ENCODE measurements at regions not wholly inside any gene's neighbourhood (a gene's known extent, or its start where the extent isn't known, plus 50 kb on each side); places are given as distances from the start of the nearest gene placed in this dataset.
"Not testable (repeated sequence)": the region's sequence is repeated elsewhere in the genome, so short reads cannot be mapped to it uniquely, and the experiment has no call there.

DNA sequence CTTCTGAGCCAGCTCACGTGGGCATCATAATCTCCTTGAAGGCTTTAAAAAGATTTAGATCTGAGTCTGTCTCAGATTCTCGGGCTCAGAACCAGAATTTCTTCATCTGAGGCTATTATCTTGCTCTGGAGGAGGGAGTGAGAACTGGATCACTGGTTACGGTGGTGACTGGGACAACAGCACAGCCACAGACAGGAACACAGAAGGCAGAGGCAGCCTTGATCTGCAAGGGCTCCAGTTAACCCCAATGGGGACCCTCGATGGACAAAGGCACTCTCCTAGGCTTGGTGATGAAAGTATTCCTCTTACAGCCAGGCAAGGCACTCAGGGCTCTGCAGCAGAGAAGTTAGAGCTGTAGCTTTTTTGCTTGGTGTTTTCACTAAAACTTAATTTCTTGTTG, 87.7 kb upstream of the POTEM start:
- in situ Hi-C loops (cut with HindIII; ENCODE audit: low pct_unique_long_range_greater_than_20kb, low sequenced_read_pairs); H3K36me3 ChIP-seq (ENCODE audit: control insufficient read depth, insufficient read depth, low read length); H3K9me3 ChIP-seq (ENCODE audit: control insufficient read depth, insufficient read depth, low read depth, low read length); H3K4me1 ChIP-seq (ENCODE audit: control insufficient read depth, insufficient read depth, low read length); intact Hi-C loops (cut with micrococcal nuclease; ENCODE audit: unreplicated experiment); H3K27ac ChIP-seq (ENCODE audit: low read length); H3K27me3 ChIP-seq (ENCODE audit: control insufficient read depth, insufficient read depth, low read length); H3K4me3 ChIP-seq (ENCODE audit: low read depth in 2 of 2, low read length in 2 of 2); DNase-seq (ENCODE audit: low read depth, low spot score); POLR2A ChIA-PET; CTCF ChIA-PET; BruUV-seq (replicated peaks): not testable (repeated sequence)
- peak; percentile 66; the same call in 1 of the 2 replicates for ATAC-seq

DNA sequence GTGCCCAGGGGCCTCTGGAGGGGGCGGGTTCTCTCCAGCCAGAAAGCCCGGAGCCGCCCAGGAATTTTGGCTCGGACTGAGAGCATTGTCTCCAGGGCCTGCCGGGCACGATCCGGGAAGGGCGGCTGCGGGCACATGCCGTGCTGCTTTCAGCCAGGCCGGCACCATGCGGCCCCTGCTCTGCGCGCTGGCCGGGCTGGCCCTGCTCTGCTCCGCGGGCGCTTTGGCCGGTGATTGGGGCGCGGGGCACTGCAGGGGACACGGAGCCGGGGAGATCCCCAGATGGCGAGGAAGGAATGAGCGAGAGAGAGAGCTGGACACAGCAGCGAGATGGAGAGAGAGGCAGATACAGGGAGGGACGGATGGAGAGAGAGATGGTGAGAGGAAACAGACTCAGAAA, 86.7 kb upstream of the POTEM start:
- 0 out of 2 replicates have a peak, but pooled peaks have one; percentile 24 for ATAC-seq
- in situ Hi-C loops (cut with HindIII; ENCODE audit: low pct_unique_long_range_greater_than_20kb, low sequenced_read_pairs); DNase-seq (ENCODE audit: low read depth, low spot score); BruUV-seq (replicated peaks); CTCF ChIA-PET; H3K27me3 ChIP-seq (ENCODE audit: control insufficient read depth, insufficient read depth, low read length); H3K4me1 ChIP-seq (ENCODE audit: control insufficient read depth, insufficient read depth, low read length); POLR2A ChIA-PET; H3K9me3 ChIP-seq (ENCODE audit: control insufficient read depth, insufficient read depth, low read depth, low read length); H3K4me3 ChIP-seq (ENCODE audit: low read depth in 2 of 2, low read length in 2 of 2); H3K36me3 ChIP-seq (ENCODE audit: control insufficient read depth, insufficient read depth, low read length); H3K27ac ChIP-seq (ENCODE audit: low read length); intact Hi-C loops (cut with micrococcal nuclease; ENCODE audit: unreplicated experiment): not testable (repeated sequence)

DNA sequence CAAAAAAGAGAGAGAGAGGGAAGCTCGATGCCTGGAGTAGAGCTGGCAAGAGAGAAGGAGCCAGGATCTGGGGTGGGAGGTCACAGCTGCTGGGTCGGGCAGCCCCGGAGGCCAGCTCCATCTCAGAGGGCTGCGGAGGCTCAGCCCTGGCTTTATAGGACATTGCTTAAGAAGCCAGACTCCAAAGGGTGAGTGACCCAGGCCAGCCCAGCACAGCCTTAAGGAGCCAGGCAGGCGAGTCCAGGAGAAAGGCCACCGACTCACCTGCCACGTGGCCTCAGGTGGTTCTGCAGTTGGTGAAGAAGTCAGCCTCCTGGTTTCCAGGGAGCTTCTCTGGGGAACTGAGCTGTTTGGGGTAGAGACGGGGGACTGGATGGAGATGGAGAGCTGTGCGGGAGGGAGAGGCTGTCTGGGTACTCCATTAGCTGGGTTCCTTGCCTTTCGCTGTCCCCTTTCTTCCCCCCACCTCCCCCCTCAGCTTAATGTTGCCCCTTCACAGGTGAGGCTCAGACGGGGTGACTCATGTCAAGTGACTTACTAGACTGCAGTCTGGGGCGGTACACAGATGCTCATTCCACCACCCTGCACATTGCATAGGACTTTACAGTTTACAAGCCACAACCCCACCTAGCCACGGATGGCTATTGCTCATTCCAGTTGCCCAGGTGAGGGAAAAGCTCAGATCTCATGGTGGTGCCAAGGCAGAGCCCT, 85.9 kb upstream of the POTEM start:
- H3K4me3 ChIP-seq (ENCODE audit: low read depth in 2 of 2, low read length in 2 of 2); H3K27ac ChIP-seq (ENCODE audit: low read length); CTCF ChIA-PET; BruUV-seq (replicated peaks); POLR2A ChIA-PET; H3K4me1 ChIP-seq (ENCODE audit: control insufficient read depth, insufficient read depth, low read length); in situ Hi-C loops (cut with HindIII; ENCODE audit: low pct_unique_long_range_greater_than_20kb, low sequenced_read_pairs); H3K36me3 ChIP-seq (ENCODE audit: control insufficient read depth, insufficient read depth, low read length); DNase-seq (ENCODE audit: low read depth, low spot score); H3K9me3 ChIP-seq (ENCODE audit: control insufficient read depth, insufficient read depth, low read depth, low read length); intact Hi-C loops (cut with micrococcal nuclease; ENCODE audit: unreplicated experiment); H3K27me3 ChIP-seq (ENCODE audit: control insufficient read depth, insufficient read depth, low read length): not testable (repeated sequence)
- ATAC-seq = peak; percentile 64

DNA sequence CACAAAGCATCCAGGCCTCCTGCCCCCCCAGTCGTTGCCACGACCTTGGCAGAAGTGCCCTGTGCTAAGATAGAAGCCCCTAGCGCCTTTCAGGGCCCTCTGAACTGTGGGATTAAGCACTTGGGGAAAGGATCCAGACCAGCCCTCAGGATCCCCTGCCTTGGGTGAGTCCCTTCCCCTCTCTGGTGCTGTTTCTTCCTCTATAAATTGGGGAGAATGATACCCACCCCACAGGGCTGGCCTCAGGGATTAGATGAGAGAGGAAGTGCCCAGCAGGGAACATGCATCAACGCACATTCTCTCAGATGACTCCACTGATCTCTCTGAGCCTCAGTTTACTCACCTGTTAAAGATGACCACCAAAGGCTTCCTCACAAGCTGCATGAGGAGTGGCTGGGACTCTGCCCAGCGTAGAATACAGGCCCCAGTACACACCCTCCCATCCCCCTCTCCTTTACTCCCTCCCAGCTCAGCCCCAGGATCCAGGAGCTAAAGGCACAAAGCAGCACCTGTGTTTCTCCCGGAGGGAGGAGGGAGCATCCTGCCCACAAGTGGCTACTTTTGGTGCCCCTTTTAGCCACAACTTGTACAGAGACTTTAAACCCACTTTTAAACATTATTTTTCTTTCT, 85.3 kb upstream of the POTEM start:
- H3K27ac ChIP-seq (ENCODE audit: low read length); in situ Hi-C loops (cut with HindIII; ENCODE audit: low pct_unique_long_range_greater_than_20kb, low sequenced_read_pairs); H3K4me3 ChIP-seq (ENCODE audit: low read depth in 2 of 2, low read length in 2 of 2); H3K36me3 ChIP-seq (ENCODE audit: control insufficient read depth, insufficient read depth, low read length); POLR2A ChIA-PET; DNase-seq (ENCODE audit: low read depth, low spot score); H3K27me3 ChIP-seq (ENCODE audit: control insufficient read depth, insufficient read depth, low read length); CTCF ChIA-PET; BruUV-seq (replicated peaks); H3K9me3 ChIP-seq (ENCODE audit: control insufficient read depth, insufficient read depth, low read depth, low read length); H3K4me1 ChIP-seq (ENCODE audit: control insufficient read depth, insufficient read depth, low read length); intact Hi-C loops (cut with micrococcal nuclease; ENCODE audit: unreplicated experiment): not testable (repeated sequence)
- ATAC-seq = peak; percentile 54; the same call in 1 of the 2 replicates

DNA sequence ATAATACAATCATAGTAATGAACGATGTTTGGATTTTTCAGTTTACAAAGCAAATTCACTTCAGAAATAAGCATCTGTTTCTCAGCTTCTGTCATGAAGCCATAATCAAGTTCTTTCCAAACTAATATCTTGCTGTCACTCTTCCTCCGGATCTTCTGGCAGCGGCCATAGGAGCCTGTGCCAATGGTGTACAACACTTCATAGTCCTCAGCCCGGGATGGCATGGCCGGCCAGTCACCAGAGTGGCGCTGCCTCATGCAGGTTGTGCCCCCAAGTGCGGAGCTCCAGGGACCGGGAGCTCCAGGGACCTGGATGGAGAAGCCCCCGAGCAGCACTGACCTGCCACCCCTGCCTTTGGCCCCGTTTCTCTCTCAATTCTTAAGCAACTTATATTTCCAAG, 77.0 kb upstream of the POTEM start:
- H3K36me3 ChIP-seq (ENCODE audit: control insufficient read depth, insufficient read depth, low read length); H3K4me3 ChIP-seq (ENCODE audit: low read depth in 2 of 2, low read length in 2 of 2); DNase-seq (ENCODE audit: low read depth, low spot score); H3K9me3 ChIP-seq (ENCODE audit: control insufficient read depth, insufficient read depth, low read depth, low read length); in situ Hi-C loops (cut with HindIII; ENCODE audit: low pct_unique_long_range_greater_than_20kb, low sequenced_read_pairs); CTCF ChIA-PET; H3K4me1 ChIP-seq (ENCODE audit: control insufficient read depth, insufficient read depth, low read length); intact Hi-C loops (cut with micrococcal nuclease; ENCODE audit: unreplicated experiment); H3K27ac ChIP-seq (ENCODE audit: low read length); POLR2A ChIA-PET; BruUV-seq (replicated peaks); ATAC-seq; H3K27me3 ChIP-seq (ENCODE audit: control insufficient read depth, insufficient read depth, low read length): not testable (repeated sequence)

DNA sequence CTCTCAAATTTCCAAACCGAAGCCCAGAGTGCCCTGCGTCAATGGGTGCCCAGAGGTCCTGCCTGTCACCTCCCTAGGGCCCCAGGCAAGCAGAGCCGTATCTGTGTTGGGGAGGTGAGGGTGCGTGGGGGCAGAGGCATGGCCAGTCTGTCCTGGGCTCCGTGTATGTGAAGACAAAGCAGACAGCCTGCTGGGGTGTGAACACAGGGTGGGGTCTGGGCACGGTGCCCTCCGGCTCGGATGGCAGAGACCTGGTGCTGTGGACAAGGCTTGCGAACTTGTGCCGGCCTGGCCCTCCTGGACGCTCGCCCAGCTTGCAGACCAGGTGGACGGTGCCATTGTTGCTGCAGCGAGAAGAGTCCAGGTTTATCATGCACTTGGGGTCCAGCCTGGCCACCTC, 53.4 kb upstream of the POTEM start:
- H3K27ac ChIP-seq (ENCODE audit: low read length); CTCF ChIA-PET; H3K4me3 ChIP-seq (ENCODE audit: low read depth in 2 of 2, low read length in 2 of 2); in situ Hi-C loops (cut with HindIII; ENCODE audit: low pct_unique_long_range_greater_than_20kb, low sequenced_read_pairs); H3K4me1 ChIP-seq (ENCODE audit: control insufficient read depth, insufficient read depth, low read length); ATAC-seq; H3K9me3 ChIP-seq (ENCODE audit: control insufficient read depth, insufficient read depth, low read depth, low read length); BruUV-seq (replicated peaks); DNase-seq (ENCODE audit: low read depth, low spot score); POLR2A ChIA-PET; intact Hi-C loops (cut with micrococcal nuclease; ENCODE audit: unreplicated experiment); H3K36me3 ChIP-seq (ENCODE audit: control insufficient read depth, insufficient read depth, low read length); H3K27me3 ChIP-seq (ENCODE audit: control insufficient read depth, insufficient read depth, low read length): not testable (repeated sequence)

DNA sequence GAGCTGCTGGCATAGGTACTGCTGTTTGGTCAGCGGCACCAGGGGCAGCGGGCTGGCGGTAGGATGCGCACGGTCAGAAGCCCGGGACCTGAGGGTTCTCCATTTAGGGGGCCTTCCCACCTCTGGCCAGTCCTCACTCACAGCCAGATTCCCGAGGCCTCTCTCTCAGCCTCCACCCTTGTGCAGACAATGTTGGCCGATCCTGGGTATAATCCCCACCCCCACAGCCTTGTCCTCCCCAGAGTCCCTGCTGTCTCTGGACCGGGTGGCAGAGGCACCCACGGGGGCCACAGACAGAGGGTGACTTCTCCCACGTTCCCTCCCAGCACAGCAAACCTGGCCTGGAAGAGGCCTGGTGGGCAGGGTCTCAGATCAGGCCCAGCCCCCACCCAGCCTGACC, 52.7 kb upstream of the POTEM start:
- H3K9me3 ChIP-seq (ENCODE audit: control insufficient read depth, insufficient read depth, low read depth, low read length); DNase-seq (ENCODE audit: low read depth, low spot score); BruUV-seq (replicated peaks); in situ Hi-C loops (cut with HindIII; ENCODE audit: low pct_unique_long_range_greater_than_20kb, low sequenced_read_pairs); intact Hi-C loops (cut with micrococcal nuclease; ENCODE audit: unreplicated experiment); H3K27me3 ChIP-seq (ENCODE audit: control insufficient read depth, insufficient read depth, low read length); CTCF ChIA-PET; H3K4me3 ChIP-seq (ENCODE audit: low read depth in 2 of 2, low read length in 2 of 2); ATAC-seq; H3K36me3 ChIP-seq (ENCODE audit: control insufficient read depth, insufficient read depth, low read length); H3K27ac ChIP-seq (ENCODE audit: low read length); POLR2A ChIA-PET; H3K4me1 ChIP-seq (ENCODE audit: control insufficient read depth, insufficient read depth, low read length): not testable (repeated sequence)
